H7 (cell line): ENCODE measurements at regions not wholly inside any gene's neighbourhood (a gene's known extent, or its start where the extent isn't known, plus 50 kb on each side); places are given as distances from the start of the nearest gene placed in this dataset.
A peak's percentile ranks its signal among the peaks of the same experiment; 100 is the strongest.

ENCODE experiments used
- DNase-seq: peaks from one replicate; pipeline ENCODE4 v3.0.0; 2012
- H3K27me3 ChIP-seq: 2 replicates; pipeline ENCODE4 v1.6.0; 2011; ENCODE audit warnings: mild to moderate bottlenecking, low read length; ENCODE audit not compliant: control insufficient read depth, insufficient read depth
- H3K36me3 ChIP-seq: replicated peaks from 2 replicates; pipeline ENCODE4 v1.5.1; 2011; ENCODE audit warnings: low read length; ENCODE audit not compliant: control insufficient read depth, insufficient read depth
- H3K4me3 ChIP-seq: 2 replicates; pipeline ENCODE4 v1.5.1; 2011; ENCODE audit warnings: low read depth, mild to moderate bottlenecking, control low read depth, low read length, moderate library complexity; ENCODE audit not compliant: insufficient read depth

- DNase-seq, result peak; percentile 69
These were observed 174.7 kb upstream of the CADM1 start for GRCh38 chr11:115678942-115679341.

GRCh38 chr11:115677190-115677589, 173.0 kb upstream of the CADM1 start:
- Histone ChIP-seq H3K36me3 (no peaks in the 10 kb centered on the region), H3K27me3 (no peaks in the 10 kb centered on the region), H3K4me3 (no peak overlapping the region)
- no peak for DNase-seq

More at GRCh38 chr11:115678942-115679341, 174.7 kb upstream of the CADM1 start:
- H3K4me3 ChIP-seq, result no peak overlapping the region
- H3K27me3 ChIP-seq, result no peaks in the 10 kb centered on the region
- no peaks in the 10 kb centered on the region for H3K36me3 ChIP-seq

- no peaks in the 10 kb centered on the region for H3K27me3 ChIP-seq
- DNase-seq, result no peak
- H3K36me3 ChIP-seq, result no peaks in the 10 kb centered on the region
- no peak overlapping the region for H3K4me3 ChIP-seq
These were observed 172.6 kb upstream of the CADM1 start for GRCh38 chr11:115676768-115677167.

- peak; percentile 47 for DNase-seq
- Histone ChIP-seq H3K27me3 (no peaks in the 10 kb centered on the region), H3K36me3 (no peaks in the 10 kb centered on the region), H3K4me3 (no peak overlapping the region)
These were observed 172.0 kb upstream of the CADM1 start for GRCh38 chr11:115676206-115676605.

- no peak for DNase-seq
These were observed 170.8 kb upstream of the CADM1 start for GRCh38 chr11:115674937-115675544.

GRCh38 chr11:115674176-115674936, 170.1 kb upstream of the CADM1 start:
- no peaks in the 10 kb centered on the region for H3K27me3 ChIP-seq
- peak; percentile 63 for DNase-seq

More at GRCh38 chr11:115674937-115675544, 170.8 kb upstream of the CADM1 start:
- Histone ChIP-seq H3K36me3 (no peaks in the 10 kb centered on the region), H3K27me3 (no peaks in the 10 kb centered on the region), H3K4me3 (no peak overlapping the region)

GRCh38 chr11:115673720-115674119, 169.5 kb upstream of the CADM1 start:
- Histone ChIP-seq H3K4me3 (no peak overlapping the region), H3K36me3 (no peaks in the 10 kb centered on the region), H3K27me3 (no peaks in the 10 kb centered on the region)
- no peak for DNase-seq

More at GRCh38 chr11:115674176-115674936, 170.1 kb upstream of the CADM1 start:
- Histone ChIP-seq H3K4me3 (no peak overlapping the region), H3K36me3 (no peaks in the 10 kb centered on the region)

- H3K27me3 ChIP-seq, result no peaks in the 10 kb centered on the region
- no peak for DNase-seq
- H3K4me3 ChIP-seq, result no peak overlapping the region
- no peaks in the 10 kb centered on the region for H3K36me3 ChIP-seq
These were observed 168.8 kb upstream of the CADM1 start for GRCh38 chr11:115672999-115673411.

- no peak overlapping the region for H3K4me3 ChIP-seq
- no peak for DNase-seq
- H3K36me3 ChIP-seq, result no peaks in the 10 kb centered on the region
- H3K27me3 ChIP-seq, result no peaks in the 10 kb centered on the region
These were observed 168.2 kb upstream of the CADM1 start for GRCh38 chr11:115672412-115672811.

GRCh38 chr11:115670538-115671205, 166.5 kb upstream of the CADM1 start:
- Histone ChIP-seq H3K36me3 (no peaks in the 10 kb centered on the region), H3K27me3 (no peaks in the 10 kb centered on the region; the same call in 1 of the 2 replicates), H3K4me3 (no peak overlapping the region)
- DNase-seq, result no peak

GRCh38 chr11:115665958-115666357, 161.7 kb upstream of the CADM1 start:
- Histone ChIP-seq H3K27me3 (peaks cover 8% of the 10 kb centered on the region), H3K36me3 (no peaks in the 10 kb centered on the region), H3K4me3 (no peak overlapping the region)
- DNase-seq, result no peak

- H3K36me3 ChIP-seq, result no peaks in the 10 kb centered on the region
- peak; percentile 51 for DNase-seq
- peaks cover 15% of the 10 kb centered on the region for H3K27me3 ChIP-seq
- no peak overlapping the region for H3K4me3 ChIP-seq
These were observed 161.1 kb upstream of the CADM1 start for GRCh38 chr11:115665175-115665821.

- no peak for DNase-seq
- H3K36me3 ChIP-seq, result no peaks in the 10 kb centered on the region
- peaks cover 25% of the 10 kb centered on the region for H3K27me3 ChIP-seq
- H3K4me3 ChIP-seq, result no peak overlapping the region
These were observed 160.1 kb upstream of the CADM1 start for GRCh38 chr11:115664313-115664712.

GRCh38 chr11:115663790-115664189, 159.6 kb upstream of the CADM1 start:
- Histone ChIP-seq H3K4me3 (no peak overlapping the region), H3K27me3 (peaks cover 30% of the 10 kb centered on the region), H3K36me3 (no peaks in the 10 kb centered on the region)
- DNase-seq, result no peak
